Heart left ventricle (tissue), 16 donors: ENCODE measurements at regions not wholly inside any gene's neighbourhood (a gene's known extent, or its start where the extent isn't known, plus 50 kb on each side); places are given as distances from the start of the nearest gene placed in this dataset.

ENCODE experiments used
- ATAC-seq, 4 donors: fragments of 200-7000 bp; cut with Tn5 transposase; one replicate each; pipeline ENCODE4 v1.9.1; 2020 to 2022; ENCODE audit warnings: moderate library complexity in 4 of 4, mild to moderate bottlenecking in 3 of 4, moderate number of reproducible peaks in 1 of 4
- DNase-seq, 5 donors: peaks; one replicate each; pipeline ENCODE4 v3.0.0-alpha.2; 2020
- H3K27ac ChIP-seq, 12 donors: fragments of 200-600 bp; sonication (generic) in 4 of 12; one replicate each; pipeline versions ENCODE4 v1.5.0 to v1.8.0; 2016 to 2022; ENCODE audit warnings: mild to moderate bottlenecking in 2 of 12
- H3K27me3 ChIP-seq, 9 donors: fragments of 200-600 bp; sonication (generic) in 2 of 9; one replicate each; pipeline versions ENCODE4 v1.5.1 to v1.8.0; 2016 to 2022; ENCODE audit warnings: mild to moderate bottlenecking in 3 of 9
- H3K36me3 ChIP-seq, 9 donors: fragments of 200-600 bp; sonication (generic) in 2 of 9; one replicate each; pipeline versions ENCODE4 v1.5.0 to v1.8.0; 2018 to 2022; ENCODE audit warnings: mild to moderate bottlenecking in 2 of 9
- H3K4me1 ChIP-seq, 12 donors: fragments of 200-600 bp; sonication (generic) in 4 of 12; one replicate each; pipeline versions ENCODE4 v1.5.0 to v1.8.0; 2016 to 2022; ENCODE audit warnings: mild to moderate bottlenecking in 3 of 12
- H3K4me3 ChIP-seq, 12 donors: fragments of 200-600 bp; sonication (generic) in 4 of 12; one replicate each; pipeline versions ENCODE4 v1.5.0 to v1.8.0; 2017 to 2022; ENCODE audit warnings: mild to moderate bottlenecking in 9 of 12, moderate library complexity in 4 of 12
- H3K9me3 ChIP-seq, 12 donors: fragments of 200-600 bp; sonication (generic) in 4 of 12; one replicate each; pipeline versions ENCODE4 v1.5.0 to v1.8.0; 2016 to 2022; ENCODE audit warnings: mild to moderate bottlenecking in 1 of 12
- POLR2A ChIP-seq, 2 donors: fragments of 450-650 bp; IDR thresholded peaks; one replicate each; pipeline ENCODE4 v1.6.1; 2017; ENCODE audit warnings: antibody characterized with exemption in 2 of 2, mild to moderate bottlenecking in 2 of 2, moderate library complexity in 2 of 2
- WGBS, 4 donors: extraction: QIAGEN DNeasy Blood & Tissue Kit in 2 of 4; methylation state at CpG; one replicate each; pipeline versions ENCODE4 v1.1.5 to v1.1.7; 2013 to 2018; 5-methylcytosine and 5-hydroxymethylcytosine counted together
- intact Hi-C, 10 donors: fragments of 100-400 bp; cut with DNase I; formaldehyde crosslinking; loops; one replicate each; pipeline versions ENCODE4 v1.11.1 to v1.14.2; 2022
- TF ChIP-seq, protein P1 (sequence below), 12 donors: fragments of 200-600 bp; sonication (generic) in 4 of 12; IDR thresholded peaks; one replicate each; pipeline versions ENCODE4 v1.5.0 to v1.8.0; 2018 to 2022; ENCODE audit warnings: antibody characterized with exemption in 12 of 12, mild to moderate bottlenecking in 5 of 12
- donor health status: ischemic (EF 13 %, LVEDD 7.1; RV severe dilation, severe dysfunction).
- donor health status: healthy with polysubstance abuse.
- donor health status: DM: no; HTN: yes; CAD: no.
- donor health status: DM: no; HTN: no; CAD: no.
- donor health status: ischemic (EF 25% LVEDD 6.9; RV normal size, moderate dysfunction).
- donor health status: ischemic (EF 25% LVEDD 5.7; RV mildly dilated, moderate dysfunction).
- donor health status: healthy.
- donor health status: DM: yes; HTN: yes; CAD: no.
- donor health status: ischemic (EF 35%, LVEDD 5.7; RV mildly dilated, moderate dysfunction).
- donor health status: nonischemic (EF 11% LVEDD 7.7; RV severe dilation, severe dysfunction).
- donor health status: DM: yes; HTN: yes; CAD: no.
- donor health status: PGD.
- donor health status: ischemic (EF 29% LVEDD 5.4; RV normal size, mild dysfunction).
- donor health status: nonischemic (EF 23%, LVEDD 6.1; RV moderate dilation, normal function).

DNA sequence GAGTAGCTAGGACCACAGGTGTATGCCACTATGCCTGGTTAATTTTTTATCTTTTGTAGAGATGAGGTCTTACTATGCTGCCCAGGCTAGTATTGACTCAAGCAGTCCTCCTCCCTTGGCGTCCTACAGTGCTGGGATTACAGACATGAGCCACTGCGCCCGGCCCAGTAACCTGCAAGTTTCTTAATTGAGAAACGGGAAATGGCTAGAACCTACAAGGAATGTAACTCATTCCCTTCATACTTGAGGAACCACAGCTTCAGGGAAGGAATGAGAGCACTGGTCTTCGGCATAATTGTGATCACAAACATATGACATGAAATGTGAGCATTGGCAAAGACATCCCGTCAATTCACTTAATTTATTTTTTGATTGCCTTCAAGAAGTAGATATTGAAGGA lies 157.0 kb downstream of the KLF5 start:
- Histone ChIP-seq H3K36me3 (no peaks in the 10 kb centered on the region), H3K4me3 (no peak overlapping the region), H3K4me1 (no peaks in the 10 kb centered on the region), H3K9me3 (no peaks in the 10 kb centered on the region), H3K27me3 (no peaks in the 10 kb centered on the region), H3K27ac (no peak overlapping the region)
- ATAC-seq (no peak), DNase-seq (no peak)
- intact Hi-C loops = no loop called here
- 91 to 94% (median 92%) methylated on average over 6 of the region's 6 CpGs for WGBS, 4 donors
- TF ChIP-seq, protein P1, sequence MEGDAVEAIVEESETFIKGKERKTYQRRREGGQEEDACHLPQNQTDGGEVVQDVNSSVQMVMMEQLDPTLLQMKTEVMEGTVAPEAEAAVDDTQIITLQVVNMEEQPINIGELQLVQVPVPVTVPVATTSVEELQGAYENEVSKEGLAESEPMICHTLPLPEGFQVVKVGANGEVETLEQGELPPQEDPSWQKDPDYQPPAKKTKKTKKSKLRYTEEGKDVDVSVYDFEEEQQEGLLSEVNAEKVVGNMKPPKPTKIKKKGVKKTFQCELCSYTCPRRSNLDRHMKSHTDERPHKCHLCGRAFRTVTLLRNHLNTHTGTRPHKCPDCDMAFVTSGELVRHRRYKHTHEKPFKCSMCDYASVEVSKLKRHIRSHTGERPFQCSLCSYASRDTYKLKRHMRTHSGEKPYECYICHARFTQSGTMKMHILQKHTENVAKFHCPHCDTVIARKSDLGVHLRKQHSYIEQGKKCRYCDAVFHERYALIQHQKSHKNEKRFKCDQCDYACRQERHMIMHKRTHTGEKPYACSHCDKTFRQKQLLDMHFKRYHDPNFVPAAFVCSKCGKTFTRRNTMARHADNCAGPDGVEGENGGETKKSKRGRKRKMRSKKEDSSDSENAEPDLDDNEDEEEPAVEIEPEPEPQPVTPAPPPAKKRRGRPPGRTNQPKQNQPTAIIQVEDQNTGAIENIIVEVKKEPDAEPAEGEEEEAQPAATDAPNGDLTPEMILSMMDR (IDR thresholded peaks at IDR 0.05) = no peak
- no peak for TF ChIP-seq POLR2A (IDR thresholded peaks at IDR 0.05)

DNA sequence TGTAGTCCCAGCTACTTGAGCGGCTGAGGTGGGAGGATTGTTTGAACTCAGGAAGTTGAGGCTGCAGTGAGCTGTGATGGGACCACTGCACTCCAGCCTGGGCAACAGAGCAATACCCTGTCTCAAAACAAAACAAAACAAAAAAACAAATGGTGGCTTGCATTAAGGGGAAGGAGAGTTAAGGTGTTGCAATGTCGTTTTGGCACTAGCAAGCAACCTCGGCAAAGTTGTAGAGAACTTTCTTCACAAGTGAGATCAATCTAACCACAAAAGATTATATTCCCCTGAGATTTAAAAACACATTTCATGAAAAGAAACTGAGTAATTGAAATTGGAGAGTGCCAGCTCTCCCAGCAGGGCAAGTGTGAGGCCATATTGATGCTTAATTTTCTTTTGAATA lies 153.7 kb downstream of the KLF5 start:
- Histone ChIP-seq H3K27ac (no peak overlapping the region), H3K4me1 (no peaks in the 10 kb centered on the region), H3K27me3 (no peaks in the 10 kb centered on the region), H3K9me3 (no peaks in the 10 kb centered on the region), H3K4me3 (no peak overlapping the region), H3K36me3 (no peaks in the 10 kb centered on the region)
- intact Hi-C loops = no loop called here
- DNase-seq (no peak), ATAC-seq (no peak)
- 80 to 85% (median 83%) methylated on average over 3 of the region's 3 CpGs for WGBS, 4 donors
- TF ChIP-seq, protein P1 (IDR thresholded peaks at IDR 0.05) = no peak
- no peak for TF ChIP-seq POLR2A (IDR thresholded peaks at IDR 0.05)

DNA sequence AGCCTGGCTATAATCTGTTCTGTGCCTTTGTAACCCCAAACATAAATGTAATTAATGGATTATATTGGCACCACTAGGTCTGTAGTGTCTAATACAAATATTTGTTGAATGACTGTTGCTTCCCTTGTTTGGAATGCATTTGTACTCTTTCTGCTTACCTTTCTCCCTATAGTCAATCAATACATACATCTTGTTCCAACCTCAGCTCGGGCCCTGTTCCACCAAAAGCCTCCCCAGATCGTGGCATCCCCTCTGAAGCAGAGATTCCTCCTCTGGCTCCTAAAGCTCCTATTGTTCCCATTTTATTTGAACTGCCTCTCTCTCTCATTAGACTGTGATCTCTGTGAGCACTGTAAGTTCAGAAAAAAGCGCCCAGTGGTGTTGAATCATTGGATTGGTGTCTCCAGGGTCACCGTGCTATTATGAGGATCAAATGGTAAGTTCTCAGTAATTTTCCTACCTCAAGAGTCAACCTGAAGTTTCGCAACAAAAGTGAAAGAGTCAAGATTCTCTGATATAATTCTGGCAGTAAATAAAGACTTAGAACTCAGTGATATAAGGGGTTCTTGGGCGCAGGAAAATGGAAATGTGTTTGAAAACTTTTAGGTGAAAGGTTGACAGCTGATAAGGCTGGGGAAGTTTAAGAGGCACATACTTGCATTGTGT lies 151.5 kb downstream of the KLF5 start:
- no peak overlapping the region for H3K27ac ChIP-seq
- WGBS, 4 donors = 72 to 80% (median 75%) methylated on average over 6 of the region's 6 CpGs
- no peak for ATAC-seq
- no peak for DNase-seq
- no peaks in the 10 kb centered on the region for H3K9me3 ChIP-seq
- intact Hi-C loops = no loop called here
- no peaks in the 10 kb centered on the region for H3K27me3 ChIP-seq
- H3K4me3 ChIP-seq = no peak overlapping the region
- H3K4me1 ChIP-seq = no peaks in the 10 kb centered on the region
- no peaks in the 10 kb centered on the region for H3K36me3 ChIP-seq
- TF ChIP-seq POLR2A (IDR thresholded peaks at IDR 0.05) = no peak
- TF ChIP-seq, protein P1 (IDR thresholded peaks at IDR 0.05) = no peak

DNA sequence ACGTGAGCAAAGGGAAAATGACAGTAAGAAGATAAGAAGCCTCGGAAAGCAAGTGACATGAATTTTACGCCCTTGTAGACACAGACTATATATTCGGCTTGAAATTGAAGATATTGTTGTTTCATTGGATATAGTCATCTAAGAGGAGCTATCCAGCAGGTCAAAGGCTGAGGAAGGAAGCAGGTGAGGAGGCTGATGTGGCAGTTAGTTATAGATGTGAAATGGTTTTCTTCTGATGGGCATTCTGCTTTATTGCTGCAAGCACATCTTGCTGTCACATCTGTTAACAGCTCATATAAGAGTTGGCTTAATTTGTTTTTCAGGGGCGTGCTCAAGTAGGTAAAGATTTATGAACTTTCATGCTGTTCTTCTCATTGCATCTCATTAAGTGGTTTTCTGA lies 146.1 kb downstream of the KLF5 start:
- intact Hi-C loops = no loop called here
- H3K36me3 ChIP-seq = no peaks in the 10 kb centered on the region
- ATAC-seq (no peak), DNase-seq (no peak)
- no peaks in the 10 kb centered on the region for H3K4me1 ChIP-seq
- no peak overlapping the region for H3K27ac ChIP-seq
- TF ChIP-seq POLR2A (IDR thresholded peaks at IDR 0.05) = no peak
- TF ChIP-seq, protein P1 (IDR thresholded peaks at IDR 0.05) = no peak
- no peaks in the 10 kb centered on the region for H3K27me3 ChIP-seq
- no peaks in the 10 kb centered on the region for H3K9me3 ChIP-seq
- 75 to 79% (median 77%) methylated on average over 5 of the region's 5 CpGs for WGBS, 4 donors
- H3K4me3 ChIP-seq = no peak overlapping the region
